GM23338 (cell line): ENCODE measurements at regions not wholly inside any gene's neighbourhood (a gene's known extent, or its start where the extent isn't known, plus 50 kb on each side); places are given as distances from the start of the nearest gene placed in this dataset.

Experiments used
- ATAC-seq: fragments of 200-7000 bp; cut with Tn5 transposase; 3 replicates; pipeline ENCODE4 v1.9.1; 2020
- DNase-seq: peaks from one replicate; pipeline ENCODE4 v3.0.0-alpha.2; 2015; ENCODE audit warnings: low spot score
- H2AFZ ChIP-seq: fragments of 200-600 bp; sonication (generic); 2 replicates; pipeline ENCODE4 v1.8.0; 2016; ENCODE audit warnings: antibody characterized with exemption, mild to moderate bottlenecking, moderate library complexity
- H3F3A ChIP-seq: fragments of 200-600 bp; sonication (generic); replicated peaks from 2 replicates; pipeline ENCODE4 v1.8.0; 2017; ENCODE audit warnings: antibody characterized with exemption, mixed run types, low read depth
- H3K27ac ChIP-seq: fragments of 200-600 bp; sonication (generic); 2 replicates; pipeline ENCODE4 v1.6.1; 2016; ENCODE audit warnings: low read depth
- H3K27me3 ChIP-seq: fragments of 200-600 bp; sonication (generic); 2 replicates; pipeline ENCODE4 v1.8.0; 2016; ENCODE audit warnings: mild to moderate bottlenecking, mixed run types, moderate library complexity; ENCODE audit not compliant: insufficient read depth
- H3K36me3 ChIP-seq: fragments of 200-600 bp; sonication (generic); 2 replicates; pipeline ENCODE4 v1.8.0; 2016; ENCODE audit warnings: mild to moderate bottlenecking; ENCODE audit not compliant: insufficient read depth
- H3K4me1 ChIP-seq: fragments of 200-600 bp; sonication (generic); 2 replicates; pipeline ENCODE4 v1.8.0; 2016; ENCODE audit warnings: mild to moderate bottlenecking, moderate library complexity; ENCODE audit not compliant: insufficient read depth
- H3K4me2 ChIP-seq: fragments of 200-600 bp; sonication (generic); 2 replicates; pipeline ENCODE4 v1.7.1; 2017; ENCODE audit warnings: mixed run types
- H3K4me3 ChIP-seq: fragments of 200-600 bp; sonication (generic); 2 replicates; pipeline ENCODE4 v1.6.1; 2016; ENCODE audit warnings: mixed run types
- H3K79me2 ChIP-seq: fragments of 200-600 bp; sonication (generic); replicated peaks from 2 replicates; pipeline ENCODE4 v1.8.0; 2017; ENCODE audit warnings: mild to moderate bottlenecking; ENCODE audit not compliant: insufficient read depth
- H3K9me2 ChIP-seq: fragments of 200-600 bp; sonication (generic); 2 replicates; pipeline ENCODE4 v1.8.0; 2017; ENCODE audit not compliant: insufficient read depth
- H4K20me1 ChIP-seq: fragments of 200-600 bp; sonication (generic); replicated peaks from 2 replicates; pipeline ENCODE4 v1.8.0; 2017; ENCODE audit warnings: mild to moderate bottlenecking; ENCODE audit not compliant: insufficient read depth
- H3K27ac Mint-ChIP-seq: 2 replicates; pipeline ENCODE4 v1.8.0; 2020; ENCODE audit warnings: inconsistent platforms, mild to moderate bottlenecking, moderate library complexity, mixed read lengths
- H3K27me3 Mint-ChIP-seq: 3 replicates; pipeline ENCODE4 v1.8.0; 2022; ENCODE audit warnings: low read depth, mild to moderate bottlenecking, moderate library complexity, mixed read lengths, inconsistent platforms; ENCODE audit not compliant: insufficient read depth, poor library complexity
- H3K36me3 Mint-ChIP-seq: 3 replicates; pipeline ENCODE4 v1.8.0; 2021; ENCODE audit warnings: low read depth, mild to moderate bottlenecking, inconsistent platforms, moderate library complexity, mixed read lengths
- H3K4me1 Mint-ChIP-seq: 3 replicates; pipeline ENCODE4 v1.8.0; 2020; ENCODE audit warnings: mild to moderate bottlenecking, inconsistent platforms, mixed read lengths
- H3K4me3 Mint-ChIP-seq: 3 replicates; pipeline ENCODE4 v1.8.0; 2021; ENCODE audit warnings: moderate library complexity, mild to moderate bottlenecking, inconsistent platforms, mixed read lengths
- H3K9me3 Mint-ChIP-seq: 3 replicates; pipeline ENCODE4 v1.8.0; 2020; ENCODE audit warnings: moderate library complexity, mild to moderate bottlenecking, inconsistent platforms, mixed read lengths
- CREB1 ChIP-seq: fragments of 250-450 bp; sonication (Bioruptor Pico); IDR thresholded peaks from 2 replicates; pipeline ENCODE4 v1.5.0; 2020; ENCODE audit warnings: low read depth, mild to moderate bottlenecking, moderate library complexity
- ETS1 ChIP-seq: IDR thresholded peaks from 2 replicates; pipeline ENCODE4 v1.6.1; 2016; ENCODE audit warnings: antibody characterized with exemption
- EZH2 ChIP-seq: fragments of 200-600 bp; sonication (generic); IDR thresholded peaks from one replicate; pipeline ENCODE4 v1.8.0; 2017; ENCODE audit warnings: antibody characterized with exemption, mild to moderate bottlenecking, low read depth; ENCODE audit not compliant: unreplicated experiment
- EZH2phosphoT487 ChIP-seq: fragments of 200-600 bp; sonication (generic); IDR thresholded peaks from one replicate; pipeline ENCODE4 v1.8.1; 2018; ENCODE audit warnings: antibody characterized with exemption; ENCODE audit not compliant: unreplicated experiment
- JUNB ChIP-seq: IDR thresholded peaks from one replicate; pipeline ENCODE4 v1.6.1; 2016; ENCODE audit warnings: antibody characterized with exemption; ENCODE audit not compliant: unreplicated experiment
- NANOG ChIP-seq: IDR thresholded peaks from 2 replicates; pipeline ENCODE4 v1.6.1; 2016; ENCODE audit warnings: antibody characterized with exemption, borderline replicate concordance
- POLR2AphosphoS5 ChIP-seq: IDR thresholded peaks from 2 replicates; pipeline ENCODE4 v1.6.1; 2016; ENCODE audit warnings: antibody characterized with exemption, low read depth
- STAT1 ChIP-seq: IDR thresholded peaks from one replicate; pipeline ENCODE4 v1.6.1; 2016; ENCODE audit warnings: antibody characterized with exemption; ENCODE audit not compliant: unreplicated experiment
- ZNF114 ChIP-seq: fragments of 250-450 bp; sonication (Bioruptor Pico); IDR thresholded peaks from 2 replicates; pipeline ENCODE4 v1.5.0; 2020; ENCODE audit warnings: mild to moderate bottlenecking, moderate library complexity
- ZNF331 ChIP-seq: fragments of 250-450 bp; sonication (Bioruptor Pico); IDR thresholded peaks from 2 replicates; pipeline ENCODE4 v1.5.0; 2020; ENCODE audit warnings: low read depth, mild to moderate bottlenecking, moderate library complexity
- ZNF462 ChIP-seq: fragments of 250-450 bp; sonication (Bioruptor Pico); IDR thresholded peaks from 2 replicates; pipeline ENCODE4 v1.5.0; 2020; ENCODE audit warnings: mild to moderate bottlenecking, moderate library complexity
- TF ChIP-seq, protein P1 (sequence below): IDR thresholded peaks from one replicate; pipeline ENCODE4 v1.6.1; 2018; ENCODE audit warnings: antibody characterized with exemption; ENCODE audit not compliant: unreplicated experiment

DNA sequence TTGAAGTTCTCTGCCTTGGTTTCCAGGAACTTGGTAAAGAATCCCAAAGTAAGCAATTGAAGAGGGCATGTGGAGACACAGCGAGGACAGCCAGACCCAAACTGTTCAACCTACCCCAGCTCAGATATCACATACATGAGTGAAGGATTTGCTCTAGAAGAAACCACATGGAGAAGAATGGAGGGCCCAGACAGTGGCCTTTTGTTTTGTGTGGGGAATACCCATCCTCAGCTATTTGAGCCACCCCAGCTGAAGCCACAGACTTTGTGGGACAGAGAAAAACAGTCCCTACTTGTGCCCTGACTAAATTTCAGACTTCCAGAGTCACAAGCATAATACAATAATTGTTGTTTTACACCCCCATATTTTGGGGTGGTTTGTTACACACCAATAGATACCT is 387.1 kb downstream of the ZSWIM6 start:
- H3K27me3 Mint-ChIP-seq = no peaks in the 10 kb centered on the region
- H3K4me1 Mint-ChIP-seq = peaks cover 5% of the 10 kb centered on the region
- Histone ChIP-seq H2AFZ (no peak overlapping the region), H3K4me1 (no peaks in the 10 kb centered on the region), H3K9me2 (no peaks in the 10 kb centered on the region), H3K79me2 (no peaks in the 10 kb centered on the region), H3F3A (no peaks in the 10 kb centered on the region), H3K27ac (no peak overlapping the region), H4K20me1 (no peaks in the 10 kb centered on the region), H3K4me2 (no peak overlapping the region), H3K36me3 (no peaks in the 10 kb centered on the region), H3K27me3 (no peaks in the 10 kb centered on the region), H3K4me3 (no peak overlapping the region)
- TF ChIP-seq ZNF114 (no peak), STAT1 (no peak), POLR2AphosphoS5 (no peak), EZH2phosphoT487 (no peak), ETS1 (no peak)
- H3K4me3 Mint-ChIP-seq = no peak overlapping the region
- ATAC-seq (no peak), DNase-seq (no peak)
- no peak overlapping the region for H3K27ac Mint-ChIP-seq
- H3K9me3 Mint-ChIP-seq = peaks cover 17% of the 10 kb centered on the region
- peaks cover 3% of the 10 kb centered on the region; the same call in 1 of the 3 replicates for H3K36me3 Mint-ChIP-seq

DNA sequence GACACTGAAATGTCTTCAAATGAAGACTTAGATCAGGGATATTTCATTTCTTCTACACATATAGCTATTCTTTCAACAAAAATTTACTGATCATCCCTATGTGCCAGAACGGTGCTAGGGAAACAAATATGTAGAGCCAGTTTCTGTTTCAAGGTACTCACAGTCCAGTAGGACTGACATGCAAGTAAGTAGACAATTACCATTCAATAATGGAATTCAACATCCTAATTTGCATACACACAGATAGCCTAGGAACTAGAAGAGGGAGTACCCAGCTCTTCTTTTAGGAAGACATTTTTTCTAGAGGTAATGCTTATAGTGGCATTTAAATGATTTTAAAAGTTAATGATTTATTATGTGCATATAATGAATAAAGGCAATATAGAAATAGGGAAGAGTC is 388.8 kb downstream of the ZSWIM6 start:
- H3K27ac ChIP-seq = no peak overlapping the region
- ATAC-seq (no peak), DNase-seq (no peak)
- Mint-ChIP-seq H3K27ac (no peak overlapping the region), H3K4me3 (no peak overlapping the region), H3K9me3 (peaks cover 17% of the 10 kb centered on the region), H3K36me3 (peaks cover 3% of the 10 kb centered on the region; the same call in 1 of the 3 replicates), H3K27me3 (no peaks in the 10 kb centered on the region), H3K4me1 (peaks cover 5% of the 10 kb centered on the region)
- no peaks in the 10 kb centered on the region for H3K4me1 ChIP-seq
- H2AFZ ChIP-seq = no peak overlapping the region
- no peaks in the 10 kb centered on the region for H4K20me1 ChIP-seq
- no peak overlapping the region for H3K4me2 ChIP-seq
- no peak overlapping the region for H3K4me3 ChIP-seq
- H3K27me3 ChIP-seq = no peaks in the 10 kb centered on the region
- H3F3A ChIP-seq = no peaks in the 10 kb centered on the region
- no peaks in the 10 kb centered on the region for H3K9me2 ChIP-seq
- no peaks in the 10 kb centered on the region for H3K79me2 ChIP-seq
- no peaks in the 10 kb centered on the region for H3K36me3 ChIP-seq
- no peak for TF ChIP-seq JUNB
- TF ChIP-seq ZNF462 (CRISPR knock-in tag) = no peak
- no peak for TF ChIP-seq EZH2
- no peak for TF ChIP-seq ZNF331
- no peak for TF ChIP-seq POLR2AphosphoS5
- no peak for TF ChIP-seq ZNF114
- TF ChIP-seq STAT1 = no peak
- no peak for TF ChIP-seq EZH2phosphoT487
- no peak for TF ChIP-seq NANOG
- TF ChIP-seq, protein P1, sequence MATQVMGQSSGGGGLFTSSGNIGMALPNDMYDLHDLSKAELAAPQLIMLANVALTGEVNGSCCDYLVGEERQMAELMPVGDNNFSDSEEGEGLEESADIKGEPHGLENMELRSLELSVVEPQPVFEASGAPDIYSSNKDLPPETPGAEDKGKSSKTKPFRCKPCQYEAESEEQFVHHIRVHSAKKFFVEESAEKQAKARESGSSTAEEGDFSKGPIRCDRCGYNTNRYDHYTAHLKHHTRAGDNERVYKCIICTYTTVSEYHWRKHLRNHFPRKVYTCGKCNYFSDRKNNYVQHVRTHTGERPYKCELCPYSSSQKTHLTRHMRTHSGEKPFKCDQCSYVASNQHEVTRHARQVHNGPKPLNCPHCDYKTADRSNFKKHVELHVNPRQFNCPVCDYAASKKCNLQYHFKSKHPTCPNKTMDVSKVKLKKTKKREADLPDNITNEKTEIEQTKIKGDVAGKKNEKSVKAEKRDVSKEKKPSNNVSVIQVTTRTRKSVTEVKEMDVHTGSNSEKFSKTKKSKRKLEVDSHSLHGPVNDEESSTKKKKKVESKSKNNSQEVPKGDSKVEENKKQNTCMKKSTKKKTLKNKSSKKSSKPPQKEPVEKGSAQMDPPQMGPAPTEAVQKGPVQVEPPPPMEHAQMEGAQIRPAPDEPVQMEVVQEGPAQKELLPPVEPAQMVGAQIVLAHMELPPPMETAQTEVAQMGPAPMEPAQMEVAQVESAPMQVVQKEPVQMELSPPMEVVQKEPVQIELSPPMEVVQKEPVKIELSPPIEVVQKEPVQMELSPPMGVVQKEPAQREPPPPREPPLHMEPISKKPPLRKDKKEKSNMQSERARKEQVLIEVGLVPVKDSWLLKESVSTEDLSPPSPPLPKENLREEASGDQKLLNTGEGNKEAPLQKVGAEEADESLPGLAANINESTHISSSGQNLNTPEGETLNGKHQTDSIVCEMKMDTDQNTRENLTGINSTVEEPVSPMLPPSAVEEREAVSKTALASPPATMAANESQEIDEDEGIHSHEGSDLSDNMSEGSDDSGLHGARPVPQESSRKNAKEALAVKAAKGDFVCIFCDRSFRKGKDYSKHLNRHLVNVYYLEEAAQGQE = no peak
- no peak for TF ChIP-seq CREB1
